Trophoblast cell (in vitro differentiated cells and primary cell): ENCODE measurements at regions not wholly inside any gene's neighbourhood (a gene's known extent, or its start where the extent isn't known, plus 50 kb on each side); places are given as distances from the start of the nearest gene placed in this dataset.
A peak's percentile ranks its signal among the peaks of the same experiment; 100 is the strongest.

Experiments
- DNase-seq, 2 donors: peaks; one replicate each; pipeline ENCODE4 v3.0.0-alpha.2; 2016
- H2AFZ ChIP-seq: 2 replicates; pipeline ENCODE4 v1.6.1; 2013; ENCODE audit warnings: low read length, moderate library complexity, mild to moderate bottlenecking; ENCODE audit not compliant: insufficient read depth, poor library complexity
- H2AK5ac ChIP-seq: 2 replicates; pipeline ENCODE4 v1.6.1; 2013; ENCODE audit warnings: mild to moderate bottlenecking, low read length
- H2BK120ac ChIP-seq: 2 replicates; pipeline ENCODE4 v1.6.1; 2013; ENCODE audit warnings: low read length, mild to moderate bottlenecking, moderate library complexity; ENCODE audit not compliant: insufficient read depth, poor library complexity
- H2BK12ac ChIP-seq: 2 replicates; pipeline ENCODE4 v1.6.1; 2013; ENCODE audit warnings: mild to moderate bottlenecking, low read length, moderate library complexity
- H2BK5ac ChIP-seq: 2 replicates; pipeline ENCODE4 v1.6.1; 2013; ENCODE audit warnings: low read length, low read depth, moderate library complexity, mild to moderate bottlenecking; ENCODE audit not compliant: poor library complexity
- H3K14ac ChIP-seq: 2 replicates; pipeline ENCODE4 v1.6.1; 2013; ENCODE audit warnings: mild to moderate bottlenecking, low read length
- H3K18ac ChIP-seq: 2 replicates; pipeline ENCODE4 v1.6.1; 2013; ENCODE audit warnings: mild to moderate bottlenecking, low read length
- H3K23ac ChIP-seq: 2 replicates; pipeline ENCODE4 v1.6.1; 2013; ENCODE audit warnings: low read length
- H3K27ac ChIP-seq: 2 replicates; pipeline ENCODE4 v1.5.1; 2013; ENCODE audit warnings: low read depth, mild to moderate bottlenecking, inconsistent platforms, low read length, moderate library complexity
- H3K27me3 ChIP-seq: 2 replicates; pipeline ENCODE4 v1.6.1; 2013; ENCODE audit warnings: inconsistent platforms, mild to moderate bottlenecking, low read length, moderate library complexity; ENCODE audit not compliant: insufficient read depth
- H3K36me3 ChIP-seq, 2 experiments: 1 replicate in 1 of 2; 2 replicates in 1 of 2; pipeline ENCODE4 v1.6.1; 2013; ENCODE audit warnings: low read length in 2 of 2, mild to moderate bottlenecking in 2 of 2, moderate library complexity in 1 of 2; ENCODE audit not compliant: insufficient read depth in 2 of 2, control insufficient read depth in 1 of 2
- H3K4ac ChIP-seq: 2 replicates; pipeline ENCODE4 v1.6.1; 2013; ENCODE audit warnings: low read depth, mild to moderate bottlenecking, low read length, moderate library complexity
- H3K4me1 ChIP-seq, 2 experiments: 1 replicate in 1 of 2; 2 replicates in 1 of 2; pipeline ENCODE4 v1.6.1; 2013; ENCODE audit warnings: low read length in 2 of 2, mild to moderate bottlenecking in 2 of 2, moderate library complexity in 1 of 2; ENCODE audit not compliant: insufficient read depth in 2 of 2, control insufficient read depth in 1 of 2
- H3K4me2 ChIP-seq: 2 replicates; pipeline ENCODE4 v1.6.1; 2013; ENCODE audit warnings: inconsistent platforms, mild to moderate bottlenecking, low read length, moderate library complexity
- H3K4me3 ChIP-seq: 2 replicates; pipeline ENCODE4 v1.5.1; 2013; ENCODE audit warnings: mild to moderate bottlenecking, low read depth, low read length, inconsistent platforms
- H3K79me1 ChIP-seq: one replicate; pipeline ENCODE4 v1.6.1; 2013; ENCODE audit warnings: low read length
- H3K79me2 ChIP-seq: 2 replicates; pipeline ENCODE4 v1.6.1; 2013; ENCODE audit warnings: low read length, mild to moderate bottlenecking; ENCODE audit not compliant: control insufficient read depth, insufficient read depth, poor library complexity
- H3K9ac ChIP-seq: 2 replicates; pipeline ENCODE4 v1.6.1; 2013; ENCODE audit warnings: mild to moderate bottlenecking, low read length
- H3K9me3 ChIP-seq: 2 replicates; pipeline ENCODE4 v1.6.1; 2013; ENCODE audit warnings: low read depth, mild to moderate bottlenecking, control low read depth, inconsistent platforms, low read length; ENCODE audit not compliant: insufficient read depth
- H4K12ac ChIP-seq: 2 replicates; pipeline ENCODE4 v1.6.1; 2013; ENCODE audit warnings: low read depth, mild to moderate bottlenecking, low read length, moderate library complexity
- H4K8ac ChIP-seq: 2 replicates; pipeline ENCODE4 v1.6.1; 2013; ENCODE audit warnings: low read depth, mild to moderate bottlenecking, low read length, moderate library complexity
- H4K91ac ChIP-seq: one replicate; pipeline ENCODE4 v1.6.1; 2013; ENCODE audit warnings: low read depth, mild to moderate bottlenecking, low read length, moderate library complexity
- WGBS: extraction: QIAGEN DNeasy Blood & Tissue Kit; methylation state at CpG from one replicate; pipeline ENCODE4 v1.1.7; 2013; ENCODE audit warnings: missing lambda C conversion rate; ENCODE audit not compliant: insufficient read length, insufficient coverage; ENCODE audit errors: extremely low coverage; 5-methylcytosine and 5-hydroxymethylcytosine counted together

GRCh38 chr11:106422583-106422982 lies 345.1 kb downstream of the AASDHPPT start:
- Histone ChIP-seq H3K23ac (no peak overlapping the region), H3K4ac (no peak overlapping the region), H3K27ac (no peak overlapping the region), H3K9me3 (no peaks in the 10 kb centered on the region), H2BK5ac (no peak overlapping the region), H4K8ac (no peak overlapping the region), H3K14ac (no peak overlapping the region), H3K9ac (no peak overlapping the region), H2BK12ac (no peak overlapping the region), H2AFZ (no peak overlapping the region), H3K79me2 (no peaks in the 10 kb centered on the region), H2AK5ac (no peak overlapping the region), H4K91ac (peak overlapping the region; percentile 58), H3K4me3 (no peak overlapping the region), H3K79me1 (peaks cover 5% of the 10 kb centered on the region), H2BK120ac (peak overlapping the region; percentile 8), H3K27me3 (no peaks in the 10 kb centered on the region), H3K4me2 (no peak overlapping the region), H3K36me3 (no peaks in the 10 kb centered on the region), H3K18ac (no peak overlapping the region), H4K12ac (no peak overlapping the region), H3K4me1 (peaks cover 0 to 5% of the 10 kb centered on the region in 2 experiments)
- WGBS: no CpG with 5 or more reads among the region's 3 CpGs
- no peak for DNase-seq

- peak in 1 of 2 donors; percentile 16 for DNase-seq
- Histone ChIP-seq H3K18ac (no peak overlapping the region), H3K79me1 (peaks cover 5% of the 10 kb centered on the region), H4K12ac (no peak overlapping the region), H3K79me2 (no peaks in the 10 kb centered on the region), H3K27me3 (no peaks in the 10 kb centered on the region), H3K4me3 (no peak overlapping the region), H3K4ac (no peak overlapping the region), H3K9me3 (no peaks in the 10 kb centered on the region), H2BK120ac (no peak overlapping the region), H2BK5ac (no peak overlapping the region), H3K23ac (no peak overlapping the region), H3K9ac (no peak overlapping the region), H2AFZ (no peak overlapping the region), H3K14ac (no peak overlapping the region), H3K4me1 (peaks cover 0 to 5% of the 10 kb centered on the region in 2 experiments), H2AK5ac (no peak overlapping the region), H3K36me3 (no peaks in the 10 kb centered on the region), H2BK12ac (no peak overlapping the region), H4K91ac (no peak overlapping the region), H3K27ac (no peak overlapping the region), H4K8ac (no peak overlapping the region), H3K4me2 (no peak overlapping the region)
- no CpG with 5 or more reads among the region's 3 CpGs for WGBS
These were observed 346.6 kb downstream of the AASDHPPT start for GRCh38 chr11:106424111-106424510.

- Histone ChIP-seq H3K79me2 (no peaks in the 10 kb centered on the region), H3K36me3 (no peaks in the 10 kb centered on the region), H2BK5ac (no peak overlapping the region), H3K4me2 (no peak overlapping the region), H3K23ac (no peak overlapping the region), H3K79me1 (peaks cover 2% of the 10 kb centered on the region), H2BK12ac (no peak overlapping the region), H4K91ac (no peak overlapping the region), H3K9ac (no peak overlapping the region), H3K9me3 (no peaks in the 10 kb centered on the region), H2AK5ac (no peak overlapping the region), H3K27me3 (no peaks in the 10 kb centered on the region), H2AFZ (no peak overlapping the region), H2BK120ac (no peak overlapping the region), H3K18ac (no peak overlapping the region), H4K8ac (no peak overlapping the region), H3K27ac (no peak overlapping the region), H3K4me3 (no peak overlapping the region), H3K4me1 (peaks cover 0 to 3% of the 10 kb centered on the region in 2 experiments), H4K12ac (no peak overlapping the region), H3K4ac (no peak overlapping the region), H3K14ac (no peak overlapping the region)
- no CpG with 5 or more reads among the region's 2 CpGs for WGBS
- DNase-seq: no peak
These were observed 348.4 kb downstream of the AASDHPPT start for GRCh38 chr11:106425819-106426218.

- Histone ChIP-seq H3K23ac (no peak overlapping the region), H3K4me3 (no peak overlapping the region), H3K18ac (no peak overlapping the region), H3K79me2 (no peaks in the 10 kb centered on the region), H2BK120ac (no peak overlapping the region), H2BK5ac (no peak overlapping the region), H3K4ac (no peak overlapping the region), H3K4me1 (peaks cover 0 to 3% of the 10 kb centered on the region in 2 experiments), H2AK5ac (no peak overlapping the region), H2AFZ (no peak overlapping the region), H3K9ac (no peak overlapping the region), H3K27ac (no peak overlapping the region), H3K9me3 (no peaks in the 10 kb centered on the region), H4K12ac (no peak overlapping the region), H4K8ac (no peak overlapping the region), H2BK12ac (no peak overlapping the region), H3K36me3 (no peaks in the 10 kb centered on the region), H3K4me2 (no peak overlapping the region), H3K27me3 (no peaks in the 10 kb centered on the region), H3K14ac (no peak overlapping the region), H4K91ac (no peak overlapping the region), H3K79me1 (no peaks in the 10 kb centered on the region)
- peak in 1 of 2 donors; percentile 16 for DNase-seq
These were observed 349.2 kb downstream of the AASDHPPT start for GRCh38 chr11:106426696-106427095.
